Keratinocyte (primary cell): ENCODE measurements at regions not wholly inside any gene's neighbourhood (a gene's known extent, or its start where the extent isn't known, plus 50 kb on each side); places are given as distances from the start of the nearest gene placed in this dataset.

Experiments
- DNase-seq: peaks from one replicate; pipeline ENCODE4 v3.0.0-alpha.2; 2011; ENCODE audit warnings: low read depth, missing footprints, low spot score
- FAIRE-seq: peaks from 2 replicates; lab custom pipeline; 2011; peaks lifted over from hg19 to GRCh38; lab: Jason Lieb, UNC
- H2AFZ ChIP-seq: 2 replicates; pipeline ENCODE4 v1.6.0; 2012; ENCODE audit warnings: low read length, control low read depth, inconsistent platforms; ENCODE audit not compliant: control insufficient read depth
- H3K27ac ChIP-seq: 2 replicates; pipeline ENCODE4 v1.5.1; 2011; ENCODE audit warnings: low read length; ENCODE audit not compliant: control insufficient read depth, insufficient read depth
- H3K27me3 ChIP-seq: 3 replicates; pipeline ENCODE4 v1.6.0; 2011; ENCODE audit warnings: low read length; ENCODE audit not compliant: control insufficient read depth, insufficient read depth; ENCODE audit errors: extremely low read depth
- H3K36me3 ChIP-seq, 2 experiments: 2 replicates in 1 of 2; 3 replicates in 1 of 2; pipeline ENCODE4 v1.5.1; 2011; ENCODE audit warnings: low read length in 2 of 2, mild to moderate bottlenecking in 1 of 2; ENCODE audit not compliant: control insufficient read depth in 2 of 2, insufficient read depth in 2 of 2; ENCODE audit errors: extremely low read depth in 1 of 2
- H3K4me1 ChIP-seq: 3 replicates; pipeline ENCODE4 v1.5.1; 2011; ENCODE audit warnings: low read length; ENCODE audit not compliant: control insufficient read depth, insufficient read depth; ENCODE audit errors: extremely low read depth
- H3K4me2 ChIP-seq: 3 replicates; pipeline ENCODE4 v1.6.0; 2011; ENCODE audit warnings: low read depth, low read length; ENCODE audit not compliant: control insufficient read depth, insufficient read depth; ENCODE audit errors: extremely low read depth
- H3K4me3 ChIP-seq, 3 experiments: fragments of 200-600 bp in 1 of 3; sonication (generic) in 1 of 3; 2 replicates in 2 of 3; 3 replicates in 1 of 3; pipeline ENCODE4 v1.5.1; 2011 to 2016; ENCODE audit warnings: low read length in 3 of 3, mild to moderate bottlenecking in 3 of 3, control low read depth in 2 of 3, inconsistent platforms in 1 of 3, low read depth in 1 of 3, mixed read lengths in 1 of 3, mixed run types in 1 of 3, moderate library complexity in 1 of 3; ENCODE audit not compliant: control insufficient read depth in 2 of 3, insufficient read depth in 2 of 3; ENCODE audit errors: extremely low read depth in 1 of 3
- H3K79me2 ChIP-seq: 2 replicates; pipeline ENCODE4 v1.6.0; 2012; ENCODE audit warnings: low read length; ENCODE audit not compliant: control insufficient read depth, insufficient read depth
- H3K9ac ChIP-seq: 3 replicates; pipeline ENCODE4 v1.6.0; 2011; ENCODE audit warnings: low read length; ENCODE audit not compliant: control insufficient read depth, insufficient read depth; ENCODE audit errors: extremely low read depth
- H3K9me1 ChIP-seq: 3 replicates; pipeline ENCODE4 v1.6.0; 2011; ENCODE audit warnings: low read length; ENCODE audit not compliant: control insufficient read depth, insufficient read depth; ENCODE audit errors: extremely low read depth
- H3K9me3 ChIP-seq: 2 replicates; pipeline ENCODE4 v1.5.1; 2012; ENCODE audit warnings: low read depth, low read length; ENCODE audit not compliant: control insufficient read depth
- H4K20me1 ChIP-seq: 3 replicates; pipeline ENCODE4 v1.6.0; 2011; ENCODE audit warnings: low read length; ENCODE audit not compliant: control insufficient read depth, insufficient read depth; ENCODE audit errors: extremely low read depth
- EZH2 ChIP-seq: IDR thresholded peaks from one replicate; pipeline ENCODE4 v1.6.1; 2012; ENCODE audit warnings: inconsistent platforms, mild to moderate bottlenecking, low read length, moderate library complexity
- dilution Hi-C: fragments of 300-500 bp; cut with MboI; formaldehyde crosslinking; loops from one replicate; pipeline ENCODE4 v1.7.0; 2020; ENCODE audit warnings: low sequenced_read_pairs; ENCODE audit not compliant: extremely low pct_ligation_motif_present
- TF ChIP-seq, protein P1 (sequence below), 3 experiments: IDR thresholded peaks in 1 of 3; conservative IDR thresholded peaks in 1 of 3; optimal IDR thresholded peaks in 1 of 3; 2 replicates in 2 of 3; 3 replicates in 1 of 3; pipeline versions ENCODE3 to v1.5.1; 2011; ENCODE audit warnings: low read length in 3 of 3, mild to moderate bottlenecking in 3 of 3, moderate library complexity in 2 of 3, control low read depth in 1 of 3, inconsistent platforms in 1 of 3; ENCODE audit not compliant: insufficient read depth in 2 of 3; ENCODE audit errors: extremely low read depth in 1 of 3

DNA sequence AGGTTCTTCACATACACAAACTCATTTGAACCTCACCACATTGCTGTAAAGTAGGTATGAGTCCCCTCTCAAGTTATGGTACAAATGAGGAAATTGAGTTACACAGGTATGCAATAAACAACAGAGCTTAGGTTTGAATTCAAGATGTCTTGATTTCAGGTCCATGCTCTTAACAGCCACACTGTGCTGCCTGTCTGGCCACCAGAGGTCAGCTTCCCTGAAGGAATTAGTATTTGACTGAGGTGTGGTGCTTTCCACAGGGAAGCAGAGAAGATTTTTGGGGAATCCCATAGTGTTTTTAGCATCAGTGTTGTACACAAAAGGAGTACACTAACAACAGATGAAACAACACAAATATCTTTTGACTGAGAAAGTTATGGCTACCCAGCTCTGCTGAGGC is 94.4 kb upstream of the ITGA1 start:
- FAIRE-seq = peak; percentile 9
- dilution Hi-C loops = loop anchor here (25.0 kb wide), 1 partner anchor 219 kb away; no protein-coding TSS in a partner anchor

DNA sequence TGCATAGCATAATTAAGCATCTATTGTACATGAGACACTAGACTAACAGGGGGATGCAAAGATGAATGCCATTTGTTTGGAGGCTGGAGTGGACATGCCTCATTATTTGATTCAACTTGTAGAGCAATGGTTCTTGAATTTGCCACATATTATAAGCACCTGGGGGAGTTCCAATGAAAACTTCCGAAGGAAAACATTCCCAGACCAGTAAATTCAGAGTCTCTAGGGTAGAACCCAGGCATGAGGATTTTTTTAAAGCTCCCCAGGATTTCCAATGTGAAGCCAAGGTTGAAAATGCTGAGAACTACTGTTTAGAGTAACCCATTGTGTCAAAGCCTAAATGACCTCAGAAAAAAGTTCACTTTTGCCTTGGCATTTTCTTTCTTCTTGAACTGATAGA is 93.9 kb upstream of the ITGA1 start:
- Histone ChIP-seq H3K9ac (no peak overlapping the region), H3K4me3 (no peak overlapping the region), H3K9me1 (no peaks in the 10 kb centered on the region), H3K9me3 (no peaks in the 10 kb centered on the region), H4K20me1 (no peaks in the 10 kb centered on the region), H3K36me3 (no peaks in the 10 kb centered on the region), H3K4me2 (no peak overlapping the region), H3K79me2 (no peaks in the 10 kb centered on the region), H3K27ac (no peak overlapping the region), H3K27me3 (no peaks in the 10 kb centered on the region), H3K4me1 (no peaks in the 10 kb centered on the region), H2AFZ (no peak overlapping the region)
- FAIRE-seq (no peak), DNase-seq (no peak)
- TF ChIP-seq EZH2 = no peak
- TF ChIP-seq, protein P1, sequence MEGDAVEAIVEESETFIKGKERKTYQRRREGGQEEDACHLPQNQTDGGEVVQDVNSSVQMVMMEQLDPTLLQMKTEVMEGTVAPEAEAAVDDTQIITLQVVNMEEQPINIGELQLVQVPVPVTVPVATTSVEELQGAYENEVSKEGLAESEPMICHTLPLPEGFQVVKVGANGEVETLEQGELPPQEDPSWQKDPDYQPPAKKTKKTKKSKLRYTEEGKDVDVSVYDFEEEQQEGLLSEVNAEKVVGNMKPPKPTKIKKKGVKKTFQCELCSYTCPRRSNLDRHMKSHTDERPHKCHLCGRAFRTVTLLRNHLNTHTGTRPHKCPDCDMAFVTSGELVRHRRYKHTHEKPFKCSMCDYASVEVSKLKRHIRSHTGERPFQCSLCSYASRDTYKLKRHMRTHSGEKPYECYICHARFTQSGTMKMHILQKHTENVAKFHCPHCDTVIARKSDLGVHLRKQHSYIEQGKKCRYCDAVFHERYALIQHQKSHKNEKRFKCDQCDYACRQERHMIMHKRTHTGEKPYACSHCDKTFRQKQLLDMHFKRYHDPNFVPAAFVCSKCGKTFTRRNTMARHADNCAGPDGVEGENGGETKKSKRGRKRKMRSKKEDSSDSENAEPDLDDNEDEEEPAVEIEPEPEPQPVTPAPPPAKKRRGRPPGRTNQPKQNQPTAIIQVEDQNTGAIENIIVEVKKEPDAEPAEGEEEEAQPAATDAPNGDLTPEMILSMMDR (optimal IDR thresholded peaks at IDR 0.05 in 1 of 3, IDR thresholded peaks at IDR 0.05 in 1 of 3, conservative IDR thresholded peaks at IDR 0.05 in 1 of 3; ENCODE audit: extremely low read depth in 1 of 3, insufficient read depth in 2 of 3, low read length in 3 of 3) = no peak
- dilution Hi-C loops = loop anchor here (25.0 kb wide), 1 partner anchor 218 kb away; no protein-coding TSS in a partner anchor

More for the DNA sequence above, 94.4 kb upstream of the ITGA1 start:
- Histone ChIP-seq H4K20me1 (no peaks in the 10 kb centered on the region), H3K4me2 (no peak overlapping the region), H3K9me1 (no peaks in the 10 kb centered on the region), H3K79me2 (no peaks in the 10 kb centered on the region), H3K9me3 (no peaks in the 10 kb centered on the region), H2AFZ (no peak overlapping the region), H3K27ac (no peak overlapping the region), H3K36me3 (no peaks in the 10 kb centered on the region), H3K9ac (no peak overlapping the region), H3K4me1 (no peaks in the 10 kb centered on the region), H3K27me3 (no peaks in the 10 kb centered on the region), H3K4me3 (no peak overlapping the region)
- TF ChIP-seq EZH2 = no peak
- TF ChIP-seq, protein P1 (optimal IDR thresholded peaks at IDR 0.05 in 1 of 3, IDR thresholded peaks at IDR 0.05 in 1 of 3, conservative IDR thresholded peaks at IDR 0.05 in 1 of 3; ENCODE audit: extremely low read depth in 1 of 3, insufficient read depth in 2 of 3, low read length in 3 of 3) = peak; percentile 68 to 80 (median 73)
- DNase-seq = no peak
